HL-60 (cell line): ENCODE measurements at regions not wholly inside any gene's neighbourhood (a gene's known extent, or its start where the extent isn't known, plus 50 kb on each side); places are given as distances from the start of the nearest gene placed in this dataset.

Experiments used
- DNase-seq, 2 experiments: peaks; one replicate each; pipeline ENCODE4 v3.0.0-alpha.2; 2010 to 2020; ENCODE audit warnings: low read depth in 1 of 2, low spot score in 1 of 2
- H3K27ac ChIP-seq: fragments of 250-450 bp; sonication (Bioruptor Pico); replicated peaks from 2 replicates; pipeline ENCODE4 v1.5.1; 2020; ENCODE audit warnings: mild to moderate bottlenecking, moderate library complexity
- H3K27me3 ChIP-seq: fragments of 250-450 bp; sonication (Bioruptor Pico); 2 replicates; pipeline ENCODE4 v1.5.1; 2021; ENCODE audit warnings: mild to moderate bottlenecking, moderate library complexity; ENCODE audit not compliant: insufficient read depth, poor library complexity, severe bottlenecking
- H3K4me3 ChIP-seq: replicated peaks from 2 replicates; pipeline ENCODE4 v1.5.1; 2011; ENCODE audit warnings: mild to moderate bottlenecking, control low read depth, low read length; ENCODE audit not compliant: insufficient read depth
- CTCF ChIP-seq: IDR thresholded peaks from one replicate; pipeline ENCODE4 v1.5.1; 2011; ENCODE audit warnings: low read length, control low read depth, inconsistent platforms; ENCODE audit not compliant: insufficient read depth
- GABPA ChIP-seq: IDR thresholded peaks from 2 replicates; pipeline ENCODE4 v1.6.1; 2012; ENCODE audit warnings: low read depth
- POLR2AphosphoS5 ChIP-seq: IDR thresholded peaks from 2 replicates; pipeline ENCODE4 v1.6.1; 2012; ENCODE audit warnings: low read depth
- SPI1 ChIP-seq: IDR thresholded peaks from 2 replicates; pipeline ENCODE4 v1.6.1; 2012; ENCODE audit warnings: low read depth, mild to moderate bottlenecking, borderline replicate concordance
- TF ChIP-seq, protein P1 (sequence below): IDR thresholded peaks from 2 replicates; pipeline ENCODE4 v1.6.1; 2012; ENCODE audit warnings: low read depth; ENCODE audit not compliant: insufficient replicate concordance

GRCh38 chr7:16203065-16203464 lies 218.3 kb downstream of the CRPPA start:
- DNase-seq = no peak
- no peak overlapping the region for H3K27ac ChIP-seq
- no peaks in the 10 kb centered on the region for H3K27me3 ChIP-seq
- H3K4me3 ChIP-seq = no peak overlapping the region
- TF ChIP-seq CTCF = no peak
- no peak for TF ChIP-seq GABPA
- TF ChIP-seq SPI1 = no peak
- TF ChIP-seq, protein P1, sequence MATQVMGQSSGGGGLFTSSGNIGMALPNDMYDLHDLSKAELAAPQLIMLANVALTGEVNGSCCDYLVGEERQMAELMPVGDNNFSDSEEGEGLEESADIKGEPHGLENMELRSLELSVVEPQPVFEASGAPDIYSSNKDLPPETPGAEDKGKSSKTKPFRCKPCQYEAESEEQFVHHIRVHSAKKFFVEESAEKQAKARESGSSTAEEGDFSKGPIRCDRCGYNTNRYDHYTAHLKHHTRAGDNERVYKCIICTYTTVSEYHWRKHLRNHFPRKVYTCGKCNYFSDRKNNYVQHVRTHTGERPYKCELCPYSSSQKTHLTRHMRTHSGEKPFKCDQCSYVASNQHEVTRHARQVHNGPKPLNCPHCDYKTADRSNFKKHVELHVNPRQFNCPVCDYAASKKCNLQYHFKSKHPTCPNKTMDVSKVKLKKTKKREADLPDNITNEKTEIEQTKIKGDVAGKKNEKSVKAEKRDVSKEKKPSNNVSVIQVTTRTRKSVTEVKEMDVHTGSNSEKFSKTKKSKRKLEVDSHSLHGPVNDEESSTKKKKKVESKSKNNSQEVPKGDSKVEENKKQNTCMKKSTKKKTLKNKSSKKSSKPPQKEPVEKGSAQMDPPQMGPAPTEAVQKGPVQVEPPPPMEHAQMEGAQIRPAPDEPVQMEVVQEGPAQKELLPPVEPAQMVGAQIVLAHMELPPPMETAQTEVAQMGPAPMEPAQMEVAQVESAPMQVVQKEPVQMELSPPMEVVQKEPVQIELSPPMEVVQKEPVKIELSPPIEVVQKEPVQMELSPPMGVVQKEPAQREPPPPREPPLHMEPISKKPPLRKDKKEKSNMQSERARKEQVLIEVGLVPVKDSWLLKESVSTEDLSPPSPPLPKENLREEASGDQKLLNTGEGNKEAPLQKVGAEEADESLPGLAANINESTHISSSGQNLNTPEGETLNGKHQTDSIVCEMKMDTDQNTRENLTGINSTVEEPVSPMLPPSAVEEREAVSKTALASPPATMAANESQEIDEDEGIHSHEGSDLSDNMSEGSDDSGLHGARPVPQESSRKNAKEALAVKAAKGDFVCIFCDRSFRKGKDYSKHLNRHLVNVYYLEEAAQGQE = no peak
- TF ChIP-seq POLR2AphosphoS5 = no peak

- H3K4me3 ChIP-seq = no peak overlapping the region
- no peak for TF ChIP-seq SPI1
- TF ChIP-seq, protein P1 = no peak
- DNase-seq = no peak
- no peaks in the 10 kb centered on the region for H3K27me3 ChIP-seq
- no peak overlapping the region for H3K27ac ChIP-seq
Observed at GRCh38 chr7:16202303-16202702, 219.0 kb downstream of the CRPPA start.

DNA sequence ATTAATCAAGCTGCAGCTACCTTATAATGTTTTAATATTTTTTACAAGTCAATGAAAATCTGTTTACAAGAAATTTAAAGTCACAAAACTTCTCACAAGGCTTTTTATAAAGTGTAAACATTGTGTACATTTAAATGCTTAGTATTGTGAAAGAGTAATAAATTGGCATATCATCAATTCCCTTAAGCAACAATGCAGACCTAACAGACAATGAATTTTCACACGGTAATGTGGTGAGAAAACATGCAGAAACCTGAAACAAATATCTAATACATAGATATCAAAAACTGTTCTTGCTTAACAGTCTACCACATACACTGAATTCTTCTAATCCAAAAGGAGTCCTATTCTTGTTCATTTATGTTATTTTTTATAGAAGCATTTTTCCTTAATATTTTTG lies 220.7 kb downstream of the CRPPA start:
- no peaks in the 10 kb centered on the region for H3K27me3 ChIP-seq
- no peak overlapping the region for H3K4me3 ChIP-seq
- no peak for TF ChIP-seq GABPA
- TF ChIP-seq, protein P1 = no peak
- TF ChIP-seq CTCF = no peak
- TF ChIP-seq SPI1 = no peak
- no peak for TF ChIP-seq POLR2AphosphoS5
- H3K27ac ChIP-seq = no peak overlapping the region
- no peak for DNase-seq

- H3K27me3 ChIP-seq = no peaks in the 10 kb centered on the region
- no peak overlapping the region for H3K27ac ChIP-seq
- H3K4me3 ChIP-seq = no peak overlapping the region
- DNase-seq = no peak
- no peak for TF ChIP-seq SPI1
- TF ChIP-seq CTCF = no peak
- no peak for TF ChIP-seq GABPA
- TF ChIP-seq, protein P1 = no peak
- TF ChIP-seq POLR2AphosphoS5 = no peak
Observed at GRCh38 chr7:16193631-16194030, 227.7 kb downstream of the CRPPA start.
